NCI-H2227 treated with DMSO at 0.1 percent for 48 hours (cell line): ENCODE measurements at regions not wholly inside any gene's neighbourhood (a gene's known extent, or its start where the extent isn't known, plus 50 kb on each side); places are given as distances from the start of the nearest gene placed in this dataset.

Experiments used
- DNase-seq: peaks from one replicate; lab custom pipeline; 2025; lab: John Stamatoyannopoulos, UW

DNA sequence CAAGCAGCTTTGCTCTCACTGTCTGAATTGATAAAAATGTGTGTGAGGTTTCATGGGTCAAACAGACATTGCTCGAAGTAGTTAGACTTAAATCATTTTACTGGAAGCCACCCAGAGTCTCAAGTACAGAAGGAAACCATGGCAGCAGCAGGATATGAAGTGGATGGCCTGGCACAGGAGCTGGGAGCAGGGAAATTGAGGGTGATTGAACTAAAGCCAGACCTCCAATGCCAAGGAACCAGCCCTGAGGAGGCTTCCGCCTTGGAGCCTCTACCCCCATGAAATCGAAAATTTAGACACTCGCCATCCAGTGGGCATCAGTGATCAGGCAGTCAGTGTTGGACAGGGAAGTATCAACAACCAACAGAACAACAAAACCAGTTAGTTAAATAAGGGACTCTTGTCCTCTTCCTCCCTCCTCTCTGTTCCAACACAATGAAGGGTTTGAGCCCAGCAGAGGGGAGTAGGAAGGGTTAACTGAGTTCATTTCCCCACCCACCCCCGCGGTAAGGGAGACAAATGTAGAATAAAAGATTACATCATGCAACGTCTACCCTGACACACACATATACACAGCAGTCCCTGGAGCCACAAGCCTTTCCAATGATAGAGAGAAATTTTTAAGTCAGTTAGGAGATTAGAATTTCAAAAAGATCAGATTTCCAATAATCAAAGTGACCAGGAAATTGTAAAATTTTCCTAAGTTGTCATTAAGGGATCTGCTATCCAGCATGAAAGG is 156.3 kb downstream of the SLC16A9 start:
- no peak for DNase-seq

GRCh38 chr10:59550061-59550460 is 159.6 kb downstream of the SLC16A9 start:
- DNase-seq, result no peak

GRCh38 chr10:59538623-59539022 is 171.0 kb downstream of the SLC16A9 start:
- DNase-seq, result no peak

DNA sequence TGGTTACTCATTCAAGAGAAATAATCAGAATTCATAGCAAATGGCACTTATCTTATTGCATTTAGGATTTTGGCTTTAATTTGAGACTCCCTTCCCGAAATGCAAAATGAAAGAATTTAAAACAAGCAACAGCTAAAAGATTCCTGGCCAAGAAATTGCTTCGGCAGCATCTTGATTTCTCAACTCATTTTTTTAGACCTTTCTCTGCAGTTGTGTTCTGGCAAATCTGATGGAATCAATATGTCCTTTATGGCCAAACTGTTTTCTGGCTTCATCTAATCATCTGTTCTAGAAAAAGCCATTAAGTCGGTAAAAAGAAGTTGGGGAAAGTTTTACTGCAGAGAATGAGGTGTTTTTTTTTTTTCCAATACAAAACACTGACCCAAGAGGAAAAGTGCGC is 172.1 kb downstream of the SLC16A9 start:
- DNase-seq, result no peak

DNA sequence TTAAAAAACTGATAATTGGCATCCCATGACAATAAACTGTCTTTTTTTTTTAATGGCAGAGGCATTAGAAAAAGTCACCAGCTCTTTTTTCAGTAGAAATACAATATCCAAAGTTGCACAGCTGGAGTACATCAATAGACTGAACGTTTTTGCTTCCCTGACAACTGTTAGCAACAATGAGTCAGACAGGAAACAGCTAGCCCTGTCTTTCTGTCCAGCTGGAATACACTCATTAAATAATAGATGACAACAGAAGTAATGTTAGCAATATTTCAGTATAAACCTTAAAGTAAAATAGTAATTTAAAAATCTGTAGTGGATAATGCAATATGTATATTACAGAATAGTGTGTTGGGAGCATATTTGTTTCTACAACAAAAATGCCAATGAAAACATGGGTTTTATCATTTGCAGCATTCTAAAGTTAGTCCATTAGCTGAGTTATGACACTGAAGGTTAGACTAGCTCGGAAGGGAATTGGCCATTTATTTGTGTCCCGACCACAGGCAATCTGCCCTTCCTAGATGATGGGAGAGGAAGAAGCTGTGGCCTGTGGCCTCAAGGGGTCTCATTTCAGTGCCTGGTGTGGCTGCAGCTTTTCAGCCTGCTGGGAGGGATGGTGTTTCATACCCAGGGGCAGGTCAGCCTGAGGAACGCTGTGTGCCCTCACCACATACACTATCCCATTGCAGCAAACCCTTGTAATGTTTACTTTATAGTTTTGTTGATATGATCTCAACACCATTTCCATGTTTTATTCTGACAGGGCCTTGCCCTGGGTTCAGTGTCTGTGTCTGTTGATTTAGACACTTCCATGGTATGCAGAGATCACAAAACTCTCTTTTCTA is 173.3 kb downstream of the SLC16A9 start:
- DNase-seq, result no peak

GRCh38 chr10:59524348-59524747 is 162.0 kb upstream of the FAM13C start:
- DNase-seq, result no peak

DNA sequence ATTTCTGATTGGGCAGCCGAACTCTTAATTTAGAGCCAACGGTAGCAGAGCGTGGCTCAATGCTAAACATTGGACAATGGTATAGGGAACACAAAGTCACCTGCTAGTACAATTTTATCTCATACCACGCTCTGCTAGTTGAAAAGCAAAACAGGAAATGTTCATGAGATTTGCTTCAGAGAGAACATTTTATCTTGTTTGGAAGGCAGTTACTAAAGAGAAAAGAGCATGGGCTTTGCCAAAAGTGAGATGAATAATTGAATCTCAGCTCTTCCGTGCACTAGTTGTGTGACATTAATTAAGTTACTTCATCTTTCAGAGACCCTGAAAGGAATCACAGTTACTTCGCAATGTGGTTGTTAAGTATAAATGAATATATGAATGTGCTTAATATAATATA is 161.5 kb upstream of the FAM13C start:
- DNase-seq, result no peak

GRCh38 chr10:59517996-59518395 is 155.6 kb upstream of the FAM13C start:
- DNase-seq, result no peak

DNA sequence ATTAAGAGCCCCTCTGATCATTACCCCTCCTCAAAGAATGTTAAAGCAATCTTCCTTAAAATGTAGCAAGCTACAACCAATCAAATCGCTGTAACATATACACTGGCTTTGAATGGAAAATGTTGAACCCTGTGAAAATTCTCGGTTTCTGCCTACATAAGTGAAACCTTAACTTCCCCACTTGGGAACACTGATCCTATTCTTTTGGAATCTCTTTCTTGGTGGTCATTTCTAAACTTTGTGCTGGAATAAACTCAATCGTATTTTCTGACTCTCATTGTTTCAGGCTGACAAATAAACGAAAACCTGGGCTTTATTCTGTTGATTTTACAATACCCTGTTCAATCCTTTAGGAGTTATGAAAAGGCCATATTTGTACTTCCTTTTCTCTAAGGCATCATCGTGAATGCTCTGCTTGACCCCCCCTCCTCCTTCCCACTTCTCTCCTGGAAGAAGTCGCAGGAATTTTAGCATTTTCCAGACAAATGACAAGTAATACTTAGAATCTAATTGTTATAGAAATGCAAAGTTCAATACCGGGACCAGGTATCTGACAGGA is 155.1 kb upstream of the FAM13C start:
- no peak for DNase-seq

GRCh38 chr10:59513558-59513957 is 151.2 kb upstream of the FAM13C start:
- no peak for DNase-seq

GRCh38 chr10:59512951-59513350 is 150.6 kb upstream of the FAM13C start:
- no peak for DNase-seq

GRCh38 chr10:59508956-59509355 is 146.6 kb upstream of the FAM13C start:
- DNase-seq, result no peak

GRCh38 chr10:59508296-59508695 is 145.9 kb upstream of the FAM13C start:
- DNase-seq, result no peak

- no peak for DNase-seq
These were observed 143.6 kb upstream of the FAM13C start for GRCh38 chr10:59505926-59506325.

- no peak for DNase-seq
These were observed 137.1 kb upstream of the FAM13C start for GRCh38 chr10:59499460-59499859.

DNA sequence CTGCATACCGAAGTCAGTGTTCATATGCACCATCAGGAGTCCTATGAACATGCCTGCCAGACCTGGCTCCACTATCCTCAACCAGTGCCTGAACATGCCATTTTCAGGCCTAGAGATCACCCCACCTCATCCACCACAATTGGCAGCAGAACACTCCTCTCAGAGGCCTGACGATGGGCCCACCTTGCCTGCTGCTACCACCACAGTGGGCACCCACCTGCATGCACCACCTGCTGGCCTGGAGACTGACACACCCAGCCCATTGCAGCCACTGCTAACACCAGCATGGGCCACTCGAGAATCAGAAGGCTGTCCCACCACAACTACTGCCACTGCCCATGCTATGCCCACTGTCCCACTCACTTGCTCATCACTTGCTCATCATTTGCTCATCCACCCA is 130.7 kb upstream of the FAM13C start:
- no peak for DNase-seq

DNA sequence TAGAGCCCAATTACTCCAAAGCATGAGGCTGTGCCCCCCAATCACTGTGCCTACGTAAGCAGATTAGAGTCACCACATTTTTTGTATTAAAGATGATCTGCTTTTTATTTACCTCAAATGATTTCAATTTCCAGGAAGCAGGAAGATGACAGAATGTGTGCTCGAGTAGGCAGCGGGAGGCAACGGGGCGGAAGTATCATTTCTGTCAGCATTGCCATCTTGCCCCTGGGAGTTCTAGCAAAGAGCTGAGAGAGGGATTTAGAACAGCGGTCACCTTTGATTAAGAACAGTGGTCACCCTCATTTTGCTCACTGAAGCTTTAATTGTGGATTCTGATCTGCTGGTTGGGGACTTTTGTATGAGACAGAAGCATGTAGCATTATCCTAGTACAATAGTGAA is 117.1 kb upstream of the FAM13C start:
- DNase-seq, result no peak

DNA sequence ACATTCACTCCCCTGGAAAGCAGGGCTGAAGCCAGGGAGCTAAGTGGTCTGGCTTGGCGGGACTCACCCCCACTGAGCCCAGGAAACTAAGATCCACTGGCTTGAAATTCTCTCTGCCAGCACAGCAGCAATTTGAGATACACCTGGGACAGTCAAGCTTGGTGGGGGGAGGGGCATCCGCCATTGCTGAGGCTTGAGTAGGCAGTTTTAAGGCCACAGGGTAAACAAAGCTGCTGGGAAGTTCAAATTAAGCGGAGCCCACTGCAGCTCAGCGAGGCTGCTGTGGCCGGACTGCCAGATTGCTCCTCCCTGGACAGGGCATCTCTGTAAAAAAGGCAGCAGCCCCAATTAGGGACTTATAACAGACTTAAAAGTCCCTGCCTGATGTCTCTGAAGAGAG is 108.2 kb upstream of the FAM13C start:
- DNase-seq, result no peak

- no peak for DNase-seq
These were observed 102.7 kb upstream of the FAM13C start for GRCh38 chr10:59465088-59465487.

DNA sequence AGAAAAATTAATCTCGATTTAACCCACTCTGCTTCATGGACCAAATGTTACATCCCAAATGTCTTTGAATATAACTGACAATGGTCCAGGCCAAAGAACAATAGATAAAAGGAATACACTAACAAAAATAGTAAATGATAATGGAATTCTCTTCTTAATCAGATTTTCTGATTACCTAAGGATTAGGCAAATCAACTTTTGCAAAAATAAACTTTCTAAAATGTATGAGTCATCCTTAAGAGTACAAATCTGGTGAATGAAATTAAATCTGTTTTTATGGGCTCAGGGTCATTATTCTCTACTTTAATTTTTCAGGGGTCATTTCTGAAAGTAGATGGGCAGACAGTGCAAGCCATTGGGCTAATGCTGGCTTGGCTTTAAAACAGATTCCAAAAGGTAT is 102.1 kb upstream of the FAM13C start:
- DNase-seq, result no peak

DNA sequence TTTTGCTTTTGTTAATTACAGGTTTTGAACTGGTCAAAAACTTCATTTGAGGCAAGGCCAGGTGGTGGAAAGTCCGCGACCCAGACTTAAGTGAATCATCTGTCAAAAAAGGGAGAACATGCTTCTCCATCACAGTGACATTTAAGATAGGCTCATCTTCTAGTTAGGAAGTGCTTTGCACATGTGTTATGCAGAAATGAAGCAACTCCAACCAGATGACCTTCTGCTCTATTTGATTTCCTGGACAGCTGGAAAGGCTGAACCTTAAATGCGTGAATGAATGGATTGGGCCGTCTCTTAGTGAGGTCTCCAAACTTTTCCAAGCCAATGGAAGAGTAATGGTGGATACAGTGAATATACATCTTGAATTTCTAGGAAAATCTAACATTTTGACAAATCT is 101.6 kb upstream of the FAM13C start:
- no peak for DNase-seq

GRCh38 chr10:59460601-59461000 is 98.3 kb upstream of the FAM13C start:
- no peak for DNase-seq

- DNase-seq, result no peak
These were observed 93.8 kb upstream of the FAM13C start for GRCh38 chr10:59456199-59456598.
